GM12878 (cell line): ENCODE measurements at regions not wholly inside any gene's neighbourhood (a gene's known extent, or its start where the extent isn't known, plus 50 kb on each side); places are given as distances from the start of the nearest gene placed in this dataset.

Experiments
- ATAC-seq: fragments of 200-7000 bp; cut with Tn5 transposase; 3 replicates; pipeline ENCODE4 v1.9.1; 2020; ENCODE audit warnings: mild to moderate bottlenecking, moderate library complexity
- BruUV-seq: library from RNA; stranded (reverse); fragments of 400-500 nt; replicated peaks from 2 replicates; lab custom pipeline; 2021; lab: Mats Ljungman, UMichigan
- CTCF ChIA-PET: fragments of 300-600 bp; sonication (Branson Sonifier 250); formaldehyde crosslinking; extraction: SDS; loops from one replicate; lab custom pipeline; 2021; ENCODE audit warnings: inconsistent platforms; lab: Yijun Ruan, JAX
- POLR2A ChIA-PET: fragments of 350-600 bp; formaldehyde crosslinking; extraction: SDS; loops from one replicate; lab custom pipeline; 2021; ENCODE audit warnings: inconsistent platforms; lab: Charles Lee
- RAD21 ChIA-PET: fragments of 300-600 bp; sonication (Branson Sonifier 250); formaldehyde crosslinking; loops from one replicate; lab custom pipeline; 2023; ENCODE audit warnings: antibody characterized with exemption; ENCODE audit not compliant: unreplicated experiment; lab: Charles Lee
- SMC1A ChIA-PET: fragments of 300-600 bp; sonication (Branson Sonifier 250); formaldehyde crosslinking; loops from one replicate; lab custom pipeline; 2023; ENCODE audit not compliant: unreplicated experiment, uncharacterized antibody; lab: Charles Lee
- DNase-seq: peaks from one replicate; pipeline ENCODE4 v3.0.0-alpha.2; 2011; ENCODE audit warnings: low read depth, low spot score
- FAIRE-seq: peaks from 3 replicates; lab custom pipeline; 2011; peaks lifted over from hg19 to GRCh38; lab: Jason Lieb, UNC
- H2AFZ ChIP-seq: 2 replicates; pipeline ENCODE4 v1.6.0; 2011; ENCODE audit warnings: low read depth, low read length, control low read depth; ENCODE audit not compliant: control insufficient read depth
- H3K27ac ChIP-seq: 2 replicates; pipeline ENCODE4 v1.5.1; 2011; ENCODE audit warnings: control low read depth; ENCODE audit not compliant: control insufficient read depth, insufficient read depth
- H3K27me3 ChIP-seq, 2 experiments: replicated peaks in 1 of 2; 2 replicates each; pipeline versions ENCODE4 v1.6.0 to v1.6.1; 2011; ENCODE audit warnings: low read length in 1 of 2; ENCODE audit not compliant: control insufficient read depth in 2 of 2, insufficient read depth in 2 of 2
- H3K36me3 ChIP-seq, 2 experiments: 2 replicates each; pipeline ENCODE4 v1.5.1; 2011; ENCODE audit warnings: low read length in 1 of 2; ENCODE audit not compliant: control insufficient read depth in 2 of 2, insufficient read depth in 2 of 2
- H3K4me1 ChIP-seq: 2 replicates; pipeline ENCODE4 v1.6.1; 2011; ENCODE audit warnings: mild to moderate bottlenecking, low read length, moderate library complexity, mixed read lengths; ENCODE audit not compliant: control insufficient read depth, insufficient read depth
- H3K4me2 ChIP-seq: 2 replicates; pipeline ENCODE4 v1.6.0; 2011; ENCODE audit warnings: control low read depth; ENCODE audit not compliant: control insufficient read depth, insufficient read depth
- H3K4me3 ChIP-seq: fragments of 200-600 bp; sonication (generic); 2 replicates; pipeline ENCODE4 v1.5.1; 2016
- H3K79me2 ChIP-seq: 2 replicates; pipeline ENCODE4 v1.6.0; 2011; ENCODE audit warnings: low read length; ENCODE audit not compliant: control insufficient read depth, insufficient read depth
- H3K9ac ChIP-seq: 2 replicates; pipeline ENCODE4 v1.8.0; 2011; ENCODE audit warnings: low read length, control low read depth, mixed read lengths; ENCODE audit not compliant: control insufficient read depth, insufficient read depth
- H3K9me3 ChIP-seq: replicated peaks from 3 replicates; pipeline ENCODE4 v1.5.1; 2011; ENCODE audit warnings: mild to moderate bottlenecking, low read length; ENCODE audit not compliant: control insufficient read depth, insufficient read depth
- H4K20me1 ChIP-seq: 2 replicates; pipeline ENCODE4 v1.6.0; 2011; ENCODE audit not compliant: control insufficient read depth, insufficient read depth
- ATF7 ChIP-seq: fragments of 450-650 bp; IDR thresholded peaks from 2 replicates; pipeline ENCODE4 v1.6.1; 2016; ENCODE audit warnings: low read depth, mild to moderate bottlenecking
- BRCA1 ChIP-seq: IDR thresholded peaks from 2 replicates; pipeline ENCODE4 v1.6.1; 2011; ENCODE audit warnings: low read depth, low read length, improper control_type of control experiment
- EZH2 ChIP-seq: IDR thresholded peaks from 2 replicates; pipeline ENCODE4 v1.6.1; 2012; ENCODE audit warnings: low read depth, mild to moderate bottlenecking, control low read depth, inconsistent platforms, low read length, borderline replicate concordance; ENCODE audit not compliant: control insufficient read depth
- FOXK2 ChIP-seq: fragments of 450-650 bp; IDR thresholded peaks from 2 replicates; pipeline ENCODE4 v1.6.1; 2017; ENCODE audit warnings: mild to moderate bottlenecking, moderate library complexity
- HDAC2 ChIP-seq: fragments of 200-600 bp; sonication (generic); IDR thresholded peaks from 2 replicates; pipeline ENCODE4 v1.6.1; 2017
- HSF1 ChIP-seq: fragments of 150-350 bp; IDR thresholded peaks from 2 replicates; pipeline ENCODE4 v1.6.1; 2014; ENCODE audit warnings: mild to moderate bottlenecking, low read depth, low read length
- MYC ChIP-seq: IDR thresholded peaks from 2 replicates; pipeline ENCODE4 v1.6.1; 2011; ENCODE audit warnings: mild to moderate bottlenecking, low read length, moderate library complexity, inconsistent platforms; ENCODE audit not compliant: insufficient read depth, insufficient replicate concordance, insufficient read length, severe bottlenecking
- NFIC ChIP-seq: IDR thresholded peaks from 2 replicates; pipeline ENCODE4 v1.6.1; 2012; ENCODE audit warnings: low read depth, mild to moderate bottlenecking, inconsistent platforms, low read length, moderate library complexity
- NRF1 ChIP-seq: conservative IDR thresholded peaks from 2 replicates; pipeline ENCODE4 v1.6.1; 2011; ENCODE audit warnings: mild to moderate bottlenecking, low read depth, low read length, improper control_type of control experiment
- PAX8 ChIP-seq: fragments of 450-650 bp; IDR thresholded peaks from 2 replicates; pipeline ENCODE4 v1.6.1; 2017; ENCODE audit warnings: mild to moderate bottlenecking, moderate library complexity
- PBX3 ChIP-seq: IDR thresholded peaks from 2 replicates; pipeline ENCODE4 v1.6.1; 2011; ENCODE audit warnings: mild to moderate bottlenecking, low read depth, low read length, moderate library complexity; ENCODE audit not compliant: insufficient replicate concordance
- POLR2A ChIP-seq: IDR thresholded peaks from 2 replicates; pipeline ENCODE4 v1.6.1; 2011; ENCODE audit warnings: low read depth, mild to moderate bottlenecking, low read length
- POLR2AphosphoS2 ChIP-seq: IDR thresholded peaks from 2 replicates; pipeline ENCODE4 v1.6.1; 2011; ENCODE audit warnings: low read depth, mild to moderate bottlenecking, low read length, improper control_type of control experiment, moderate library complexity
- TAF1 ChIP-seq: IDR thresholded peaks from 2 replicates; pipeline ENCODE4 v1.6.1; 2011; ENCODE audit warnings: mild to moderate bottlenecking, low read depth, low read length, borderline replicate concordance
- ZBTB40 ChIP-seq: fragments of 450-650 bp; IDR thresholded peaks from 2 replicates; pipeline ENCODE4 v1.6.1; 2016; ENCODE audit warnings: mild to moderate bottlenecking, moderate library complexity, borderline replicate concordance
- ZNF384 ChIP-seq: IDR thresholded peaks from 2 replicates; pipeline ENCODE4 v1.6.1; 2012; ENCODE audit warnings: low read depth, mild to moderate bottlenecking, low read length, improper control_type of control experiment, borderline replicate concordance
- WGBS: methylation state at CpG from one replicate; pipeline ENCODE4 v1.1.6; 2016; ENCODE audit warnings: low lambda C conversion rate; ENCODE audit not compliant: insufficient replicate concordance, insufficient coverage; ENCODE audit errors: missing lambda C conversion rate; 5-methylcytosine and 5-hydroxymethylcytosine counted together
- in situ Hi-C: fragments of 300-500 bp; cut with MboI; formaldehyde crosslinking; loops from 9 replicates; pipeline ENCODE4 v1.14.3; 2018; ENCODE audit warnings: mixed read lengths
- intact Hi-C: fragments of 100-400 bp; cut with micrococcal nuclease; formaldehyde crosslinking; loops from one replicate; pipeline ENCODE4 v1.14.2; 2022; ENCODE audit not compliant: unreplicated experiment
- TF ChIP-seq, protein P1 (sequence below): IDR thresholded peaks from 2 replicates; pipeline ENCODE4 v1.6.1; 2012; ENCODE audit warnings: low read depth, low read length, improper control_type of control experiment

GRCh38 chr22:48161298-48161697 lies 1398.8 kb downstream of the TBC1D22A start:
- 38% methylated on average over 4 of the region's 4 CpGs for WGBS
- ChIA-PET POLR2A (no interaction called here), RAD21 (no interaction called here), SMC1A (no interaction called here), CTCF (no interaction called here)
- ATAC-seq, result no peak
- Histone ChIP-seq H3K9me3 (no peaks in the 10 kb centered on the region), H4K20me1 (no peaks in the 10 kb centered on the region), H3K4me3 (no peak overlapping the region), H3K36me3 (no peaks in the 10 kb centered on the region), H3K79me2 (no peaks in the 10 kb centered on the region), H3K27ac (no peak overlapping the region), H3K9ac (no peak overlapping the region), H2AFZ (no peak overlapping the region), H3K27me3 (no peaks in the 10 kb centered on the region), H3K4me1 (no peaks in the 10 kb centered on the region), H3K4me2 (no peak overlapping the region)
- no TSS peak for BruUV-seq
- in situ Hi-C loops (no loop called here), intact Hi-C loops (no loop called here)
- FAIRE-seq, result no peak
- DNase-seq, result no peak
- TF ChIP-seq EZH2, result no peak
- TF ChIP-seq, protein P1, sequence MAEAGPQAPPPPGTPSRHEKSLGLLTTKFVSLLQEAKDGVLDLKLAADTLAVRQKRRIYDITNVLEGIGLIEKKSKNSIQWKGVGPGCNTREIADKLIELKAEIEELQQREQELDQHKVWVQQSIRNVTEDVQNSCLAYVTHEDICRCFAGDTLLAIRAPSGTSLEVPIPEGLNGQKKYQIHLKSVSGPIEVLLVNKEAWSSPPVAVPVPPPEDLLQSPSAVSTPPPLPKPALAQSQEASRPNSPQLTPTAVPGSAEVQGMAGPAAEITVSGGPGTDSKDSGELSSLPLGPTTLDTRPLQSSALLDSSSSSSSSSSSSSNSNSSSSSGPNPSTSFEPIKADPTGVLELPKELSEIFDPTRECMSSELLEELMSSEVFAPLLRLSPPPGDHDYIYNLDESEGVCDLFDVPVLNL, result no peak
- TF ChIP-seq MYC, result no peak
- no peak for TF ChIP-seq PAX8
- TF ChIP-seq ATF7, result no peak
- no peak for TF ChIP-seq ZNF384
- no peak for TF ChIP-seq BRCA1
- TF ChIP-seq POLR2AphosphoS2, result no peak
- TF ChIP-seq HDAC2, result no peak
- no peak for TF ChIP-seq ZBTB40
- no peak for TF ChIP-seq NFIC
- no peak for TF ChIP-seq TAF1
- TF ChIP-seq POLR2A, result no peak
- no peak for TF ChIP-seq HSF1
- TF ChIP-seq FOXK2, result no peak
- TF ChIP-seq PBX3, result no peak
- TF ChIP-seq NRF1, result no peak
